Heart left ventricle (tissue), 13 donors: ENCODE measurements at regions not wholly inside any gene's neighbourhood (a gene's known extent, or its start where the extent isn't known, plus 50 kb on each side); places are given as distances from the start of the nearest gene placed in this dataset.

Experiments used
- POLR2A ChIP-seq, 2 donors: fragments of 450-650 bp; IDR thresholded peaks; one replicate each; pipeline ENCODE4 v1.6.1; 2017; ENCODE audit warnings: antibody characterized with exemption in 2 of 2, mild to moderate bottlenecking in 2 of 2, moderate library complexity in 2 of 2
- TF ChIP-seq, protein P1 (sequence below), 12 donors: fragments of 200-600 bp; sonication (generic) in 4 of 12; IDR thresholded peaks; one replicate each; pipeline versions ENCODE4 v1.5.0 to v1.8.0; 2018 to 2022; ENCODE audit warnings: antibody characterized with exemption in 12 of 12, mild to moderate bottlenecking in 5 of 12
- donor health status: ischemic (EF 13 %, LVEDD 7.1; RV severe dilation, severe dysfunction).
- donor health status: DM: no; HTN: yes; CAD: no.
- donor health status: DM: no; HTN: no; CAD: no.
- donor health status: ischemic (EF 25% LVEDD 6.9; RV normal size, moderate dysfunction).
- donor health status: ischemic (EF 25% LVEDD 5.7; RV mildly dilated, moderate dysfunction).
- donor health status: ischemic (EF 35%, LVEDD 5.7; RV mildly dilated, moderate dysfunction).
- donor health status: nonischemic (EF 11% LVEDD 7.7; RV severe dilation, severe dysfunction).
- donor health status: DM: yes; HTN: yes; CAD: no.
- donor health status: PGD.
- donor health status: ischemic (EF 29% LVEDD 5.4; RV normal size, mild dysfunction).
- donor health status: nonischemic (EF 23%, LVEDD 6.1; RV moderate dilation, normal function).

DNA sequence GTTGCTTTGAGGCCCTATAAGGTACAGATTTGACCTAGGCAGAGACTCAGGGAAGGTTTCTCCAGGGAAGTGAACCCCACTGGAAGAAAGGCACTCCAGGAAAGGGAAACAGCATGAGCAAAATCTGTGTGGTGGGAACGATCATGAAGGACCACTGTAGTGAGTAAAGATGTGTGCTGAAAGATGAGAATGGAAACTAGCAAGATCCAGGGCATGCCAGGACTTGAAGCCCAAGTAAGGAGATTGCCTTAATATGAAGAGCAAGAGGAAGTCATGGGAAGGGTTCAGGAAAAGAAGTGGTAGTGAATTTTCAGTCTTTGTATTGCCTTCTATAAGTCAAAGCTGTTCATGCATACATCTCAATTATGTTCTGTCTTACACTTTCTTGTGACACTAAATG lies 55.2 kb upstream of the SLIT3 start:
- TF ChIP-seq, protein P1, sequence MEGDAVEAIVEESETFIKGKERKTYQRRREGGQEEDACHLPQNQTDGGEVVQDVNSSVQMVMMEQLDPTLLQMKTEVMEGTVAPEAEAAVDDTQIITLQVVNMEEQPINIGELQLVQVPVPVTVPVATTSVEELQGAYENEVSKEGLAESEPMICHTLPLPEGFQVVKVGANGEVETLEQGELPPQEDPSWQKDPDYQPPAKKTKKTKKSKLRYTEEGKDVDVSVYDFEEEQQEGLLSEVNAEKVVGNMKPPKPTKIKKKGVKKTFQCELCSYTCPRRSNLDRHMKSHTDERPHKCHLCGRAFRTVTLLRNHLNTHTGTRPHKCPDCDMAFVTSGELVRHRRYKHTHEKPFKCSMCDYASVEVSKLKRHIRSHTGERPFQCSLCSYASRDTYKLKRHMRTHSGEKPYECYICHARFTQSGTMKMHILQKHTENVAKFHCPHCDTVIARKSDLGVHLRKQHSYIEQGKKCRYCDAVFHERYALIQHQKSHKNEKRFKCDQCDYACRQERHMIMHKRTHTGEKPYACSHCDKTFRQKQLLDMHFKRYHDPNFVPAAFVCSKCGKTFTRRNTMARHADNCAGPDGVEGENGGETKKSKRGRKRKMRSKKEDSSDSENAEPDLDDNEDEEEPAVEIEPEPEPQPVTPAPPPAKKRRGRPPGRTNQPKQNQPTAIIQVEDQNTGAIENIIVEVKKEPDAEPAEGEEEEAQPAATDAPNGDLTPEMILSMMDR (IDR thresholded peaks at IDR 0.05): no peak
- TF ChIP-seq POLR2A (IDR thresholded peaks at IDR 0.05): no peak
